NT2/D1 (cell line): ENCODE measurements at regions not wholly inside any gene's neighbourhood (a gene's known extent, or its start where the extent isn't known, plus 50 kb on each side); places are given as distances from the start of the nearest gene placed in this dataset.

Experiments used
- SUZ12 ChIP-seq: IDR thresholded peaks from 2 replicates; pipeline ENCODE4 v1.6.1; 2011; ENCODE audit not compliant: insufficient read length, insufficient read depth; ENCODE audit errors: extremely low read depth
- YY1 ChIP-seq: IDR thresholded peaks from 2 replicates; pipeline ENCODE4 v1.6.1; 2011; ENCODE audit not compliant: insufficient read length, insufficient read depth

DNA sequence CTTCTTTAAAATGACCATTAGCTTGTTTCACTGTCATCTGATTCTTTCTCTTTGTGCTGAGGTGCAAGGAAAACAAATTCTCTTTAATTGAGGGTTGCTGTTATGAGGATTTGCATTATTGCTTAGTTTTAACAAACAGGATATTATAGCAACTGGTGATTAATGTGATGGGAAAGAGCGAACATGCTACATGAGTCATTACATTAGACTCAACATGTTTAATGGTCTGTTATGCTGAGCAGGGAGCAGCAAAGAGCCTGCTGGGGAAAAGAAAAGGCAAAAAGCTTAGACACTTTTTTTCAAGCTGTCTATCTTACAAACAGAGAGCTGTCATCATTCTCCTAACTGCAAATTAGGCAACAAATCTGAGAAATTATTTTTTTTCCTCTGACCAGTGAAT is 230.5 kb upstream of the LCORL start:
- TF ChIP-seq YY1, result no peak
- no peak for TF ChIP-seq SUZ12
